Smooth muscle cell (in vitro differentiated cells): ENCODE measurements at regions not wholly inside any gene's neighbourhood (a gene's known extent, or its start where the extent isn't known, plus 50 kb on each side); places are given as distances from the start of the nearest gene placed in this dataset.
A peak's percentile ranks its signal among the peaks of the same experiment; 100 is the strongest.

ENCODE experiments used
- DNase-seq: peaks from one replicate; lab custom pipeline; 2025; ENCODE audit not compliant: unreplicated experiment; lab: John Stamatoyannopoulos, UW
- H2AFZ ChIP-seq: fragments of 200-600 bp; sonication (generic); 2 replicates; pipeline ENCODE4 v1.6.0; 2016; ENCODE audit warnings: antibody characterized with exemption, low read depth, mild to moderate bottlenecking
- H3F3A ChIP-seq: fragments of 200-600 bp; sonication (generic); 2 replicates; pipeline ENCODE4 v1.6.0; 2017; ENCODE audit warnings: antibody characterized with exemption, low read depth
- H3K27ac ChIP-seq: fragments of 200-600 bp; sonication (generic); 2 replicates; pipeline ENCODE4 v1.5.1; 2016; ENCODE audit warnings: low read depth, mild to moderate bottlenecking
- H3K27me3 ChIP-seq: fragments of 200-600 bp; sonication (generic); 2 replicates; pipeline ENCODE4 v1.6.1; 2016; ENCODE audit warnings: low read depth, mild to moderate bottlenecking
- H3K36me3 ChIP-seq: fragments of 200-600 bp; sonication (generic); 2 replicates; pipeline ENCODE4 v1.5.1; 2016; ENCODE audit warnings: low read depth
- H3K4me1 ChIP-seq: fragments of 200-600 bp; sonication (generic); 2 replicates; pipeline ENCODE4 v1.5.1; 2016; ENCODE audit warnings: low read depth
- H3K4me2 ChIP-seq: fragments of 200-600 bp; sonication (generic); 2 replicates; pipeline ENCODE4 v1.6.0; 2016; ENCODE audit warnings: mild to moderate bottlenecking
- H3K4me3 ChIP-seq: fragments of 200-600 bp; sonication (generic); 2 replicates; pipeline ENCODE4 v1.5.1; 2016; ENCODE audit warnings: mild to moderate bottlenecking
- H3K79me2 ChIP-seq: fragments of 200-600 bp; sonication (generic); 2 replicates; pipeline ENCODE4 v1.6.0; 2016; ENCODE audit warnings: low read depth, mild to moderate bottlenecking
- H3K9ac ChIP-seq: fragments of 200-600 bp; sonication (generic); 2 replicates; pipeline ENCODE4 v1.6.0; 2016; ENCODE audit warnings: low read depth
- H3K9me3 ChIP-seq: fragments of 200-600 bp; sonication (generic); replicated peaks from 2 replicates; pipeline ENCODE4 v1.5.1; 2016; ENCODE audit warnings: low read depth
- H4K20me1 ChIP-seq: fragments of 200-600 bp; sonication (generic); 2 replicates; pipeline ENCODE4 v1.6.0; 2016; ENCODE audit warnings: low read depth
- CTCF ChIP-seq: fragments of 200-600 bp; sonication (generic); IDR thresholded peaks from 2 replicates; pipeline ENCODE4 v1.5.1; 2017; ENCODE audit warnings: borderline replicate concordance, mild to moderate bottlenecking, antibody characterized with exemption; ENCODE audit not compliant: insufficient read depth, poor library complexity, severe bottlenecking
- WGBS: methylation state at CpG from one replicate; pipeline ENCODE4 v1.1.7; 2016; ENCODE audit warnings: low lambda C conversion rate; 5-methylcytosine and 5-hydroxymethylcytosine counted together

- WGBS: 73% methylated on average over 3 of the region's 3 CpGs
- Histone ChIP-seq H3K27me3 (no peaks in the 10 kb centered on the region), H3K79me2 (no peaks in the 10 kb centered on the region), H3K4me1 (peaks cover 6% of the 10 kb centered on the region), H3F3A (peaks cover 7% of the 10 kb centered on the region), H3K9me3 (no peaks in the 10 kb centered on the region), H3K9ac (peak overlapping the region; percentile 30), H3K27ac (peak overlapping the region; percentile 79), H2AFZ (peak overlapping the region; percentile 14), H4K20me1 (no peaks in the 10 kb centered on the region), H3K4me2 (peak overlapping the region; percentile 72), H3K4me3 (no peak overlapping the region), H3K36me3 (no peaks in the 10 kb centered on the region)
- no peak for DNase-seq
- no peak for TF ChIP-seq CTCF
Observed at GRCh38 chr13:47672245-47673008, 328.6 kb downstream of the SUCLA2 start.

GRCh38 chr13:47671776-47672175, 329.3 kb downstream of the SUCLA2 start:
- Histone ChIP-seq H3K27me3 (no peaks in the 10 kb centered on the region), H3F3A (peaks cover 7% of the 10 kb centered on the region), H3K79me2 (no peaks in the 10 kb centered on the region), H3K4me2 (peak overlapping the region; percentile 72), H3K9ac (no peak overlapping the region), H4K20me1 (no peaks in the 10 kb centered on the region), H2AFZ (peak overlapping the region; percentile 14), H3K27ac (peak overlapping the region; percentile 79), H3K9me3 (no peaks in the 10 kb centered on the region), H3K4me3 (no peak overlapping the region), H3K4me1 (no peaks in the 10 kb centered on the region), H3K36me3 (no peaks in the 10 kb centered on the region)
- no peak for DNase-seq
- no peak for TF ChIP-seq CTCF
- WGBS: 91% methylated on average over 3 of the region's 3 CpGs

- Histone ChIP-seq H3K36me3 (no peaks in the 10 kb centered on the region), H3K27me3 (no peaks in the 10 kb centered on the region), H3K4me3 (no peak overlapping the region), H3K27ac (no peak overlapping the region), H3K79me2 (no peaks in the 10 kb centered on the region), H3K9me3 (no peaks in the 10 kb centered on the region), H4K20me1 (no peaks in the 10 kb centered on the region), H3K4me2 (no peak overlapping the region), H3F3A (no peaks in the 10 kb centered on the region), H3K4me1 (peaks cover 4% of the 10 kb centered on the region), H3K9ac (no peak overlapping the region), H2AFZ (no peak overlapping the region)
- no peak for TF ChIP-seq CTCF
- WGBS: 83% methylated on average over 3 of the region's 3 CpGs
- no peak for DNase-seq
Observed at GRCh38 chr13:47665043-47665442, 336.0 kb downstream of the SUCLA2 start.

- H3K4me3 ChIP-seq: no peak overlapping the region
- no peaks in the 10 kb centered on the region for H3K79me2 ChIP-seq
- H4K20me1 ChIP-seq: no peaks in the 10 kb centered on the region
- H3K9ac ChIP-seq: no peak overlapping the region
- no peaks in the 10 kb centered on the region for H3K27me3 ChIP-seq
- no peak for DNase-seq
- no peaks in the 10 kb centered on the region for H3K36me3 ChIP-seq
- H3K9me3 ChIP-seq: no peaks in the 10 kb centered on the region
- no peak overlapping the region for H3K4me2 ChIP-seq
- H3F3A ChIP-seq: no peaks in the 10 kb centered on the region
- WGBS: 23% methylated on average over 4 of the region's 4 CpGs
- no peak for TF ChIP-seq CTCF
- no peak overlapping the region for H2AFZ ChIP-seq
- peaks cover 4% of the 10 kb centered on the region for H3K4me1 ChIP-seq
- no peak overlapping the region for H3K27ac ChIP-seq
Observed at GRCh38 chr13:47661076-47661475, 340.0 kb downstream of the SUCLA2 start.
